Cardiac fibroblast (primary cell): ENCODE measurements at regions not wholly inside any gene's neighbourhood (a gene's known extent, or its start where the extent isn't known, plus 50 kb on each side); places are given as distances from the start of the nearest gene placed in this dataset.

Experiments used
- DNase-seq, 2 donors: peaks; one replicate each; pipeline versions ENCODE4 v3.0.0 to v3.0.0-alpha.2; 2010; ENCODE audit warnings: low read depth in 2 of 2
- H3K4me3 ChIP-seq, 2 donors: replicated peaks in 1 of 2; 1 replicate in 1 of 2; 2 replicates in 1 of 2; pipeline ENCODE4 v1.5.1; 2011; ENCODE audit warnings: low read depth in 2 of 2, low read length in 2 of 2, mild to moderate bottlenecking in 2 of 2, moderate library complexity in 1 of 2
- CTCF ChIP-seq: IDR thresholded peaks from one replicate; pipeline ENCODE4 v1.5.1; 2011; ENCODE audit warnings: low read depth, mild to moderate bottlenecking, low read length, inconsistent platforms

GRCh38 chr7:137080516-137081203 lies 212.2 kb downstream of the CHRM2 start:
- no peak for DNase-seq
- no peak for TF ChIP-seq CTCF
- no peak overlapping the region for H3K4me3 ChIP-seq

GRCh38 chr7:137078781-137079180 lies 210.3 kb downstream of the CHRM2 start:
- TF ChIP-seq CTCF = no peak
- H3K4me3 ChIP-seq = no peak overlapping the region
- DNase-seq = no peak

GRCh38 chr7:137074391-137075030 lies 206.1 kb downstream of the CHRM2 start:
- peak; percentile 56 to 58 for DNase-seq
- no peak overlapping the region for H3K4me3 ChIP-seq
- TF ChIP-seq CTCF = no peak

- peak; percentile 26 to 72 for DNase-seq
- H3K4me3 ChIP-seq = no peak overlapping the region
- no peak for TF ChIP-seq CTCF
Observed at GRCh38 chr7:137073571-137074325, 205.3 kb downstream of the CHRM2 start.
